GM06990 (cell line): ENCODE measurements at regions not wholly inside any gene's neighbourhood (a gene's known extent, or its start where the extent isn't known, plus 50 kb on each side); places are given as distances from the start of the nearest gene placed in this dataset.

ENCODE experiments used
- DNase-seq: peaks from one replicate; pipeline ENCODE4 v3.0.0-alpha.2; 2011; ENCODE audit not compliant: insufficient read length; ENCODE audit errors: extremely low read depth
- H3K27me3 ChIP-seq: replicated peaks from 2 replicates; pipeline ENCODE4 v1.6.0; 2011; ENCODE audit warnings: low read length; ENCODE audit not compliant: control insufficient read depth, insufficient read depth
- H3K36me3 ChIP-seq: 2 replicates; pipeline ENCODE4 v1.5.1; 2011; ENCODE audit warnings: low read length; ENCODE audit not compliant: control insufficient read depth, insufficient read depth
- H3K4me3 ChIP-seq: replicated peaks from 2 replicates; pipeline ENCODE4 v1.5.1; 2011; ENCODE audit warnings: low read depth, mild to moderate bottlenecking, control low read depth, low read length
- TF ChIP-seq, protein P1 (sequence below): IDR thresholded peaks from 2 replicates; pipeline ENCODE4 v1.5.1; 2011; ENCODE audit warnings: low read length, control low read depth, mild to moderate bottlenecking, inconsistent platforms; ENCODE audit not compliant: insufficient read depth, poor library complexity, severe bottlenecking

DNA sequence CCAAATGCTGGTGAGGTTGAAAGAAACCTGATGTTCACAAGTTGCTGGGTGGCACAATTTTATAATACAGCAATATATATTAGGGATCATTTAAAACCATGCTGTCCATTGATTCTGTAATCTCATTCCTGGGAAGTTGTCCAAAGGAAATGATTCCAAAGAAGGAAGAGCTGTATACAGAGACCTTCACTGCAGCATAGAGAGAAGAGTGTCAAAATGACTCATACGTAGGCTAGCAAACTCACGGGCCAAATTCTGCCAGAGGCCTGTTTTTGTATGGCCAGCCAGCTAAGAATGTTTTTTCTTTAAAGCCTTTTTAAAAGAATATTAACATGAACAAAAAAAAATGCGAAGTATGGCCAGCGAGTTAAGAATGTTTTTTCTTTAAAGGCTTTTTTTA lies 69.2 kb upstream of the MED13L start:
- no peak for DNase-seq
- H3K27me3 ChIP-seq = no peaks in the 10 kb centered on the region; the same call in 1 of the 2 replicates
- no peak overlapping the region for H3K4me3 ChIP-seq
- no peaks in the 10 kb centered on the region for H3K36me3 ChIP-seq
- TF ChIP-seq, protein P1, sequence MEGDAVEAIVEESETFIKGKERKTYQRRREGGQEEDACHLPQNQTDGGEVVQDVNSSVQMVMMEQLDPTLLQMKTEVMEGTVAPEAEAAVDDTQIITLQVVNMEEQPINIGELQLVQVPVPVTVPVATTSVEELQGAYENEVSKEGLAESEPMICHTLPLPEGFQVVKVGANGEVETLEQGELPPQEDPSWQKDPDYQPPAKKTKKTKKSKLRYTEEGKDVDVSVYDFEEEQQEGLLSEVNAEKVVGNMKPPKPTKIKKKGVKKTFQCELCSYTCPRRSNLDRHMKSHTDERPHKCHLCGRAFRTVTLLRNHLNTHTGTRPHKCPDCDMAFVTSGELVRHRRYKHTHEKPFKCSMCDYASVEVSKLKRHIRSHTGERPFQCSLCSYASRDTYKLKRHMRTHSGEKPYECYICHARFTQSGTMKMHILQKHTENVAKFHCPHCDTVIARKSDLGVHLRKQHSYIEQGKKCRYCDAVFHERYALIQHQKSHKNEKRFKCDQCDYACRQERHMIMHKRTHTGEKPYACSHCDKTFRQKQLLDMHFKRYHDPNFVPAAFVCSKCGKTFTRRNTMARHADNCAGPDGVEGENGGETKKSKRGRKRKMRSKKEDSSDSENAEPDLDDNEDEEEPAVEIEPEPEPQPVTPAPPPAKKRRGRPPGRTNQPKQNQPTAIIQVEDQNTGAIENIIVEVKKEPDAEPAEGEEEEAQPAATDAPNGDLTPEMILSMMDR = no peak

DNA sequence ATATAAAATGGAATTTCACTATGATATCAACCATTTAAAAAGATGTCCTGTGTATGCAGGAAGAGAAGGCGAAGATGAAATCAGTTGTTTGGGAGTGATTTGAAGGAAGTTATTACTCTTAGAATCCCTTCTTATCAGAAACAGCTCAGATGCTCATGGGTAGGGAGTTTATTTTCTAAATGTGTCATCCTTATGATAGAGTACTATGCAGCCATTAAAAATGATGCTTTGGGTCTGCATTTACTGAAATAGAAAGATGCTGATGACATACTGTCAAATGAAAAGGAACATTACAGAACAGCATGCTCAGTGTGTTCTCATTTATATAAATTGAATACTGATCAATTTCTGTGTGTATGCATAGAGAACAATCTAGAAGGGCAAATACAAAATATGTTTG lies 69.8 kb upstream of the MED13L start:
- no peak overlapping the region for H3K4me3 ChIP-seq
- H3K36me3 ChIP-seq = no peaks in the 10 kb centered on the region
- no peak for DNase-seq
- TF ChIP-seq, protein P1 = no peak
- H3K27me3 ChIP-seq = no peaks in the 10 kb centered on the region; the same call in 1 of the 2 replicates

DNA sequence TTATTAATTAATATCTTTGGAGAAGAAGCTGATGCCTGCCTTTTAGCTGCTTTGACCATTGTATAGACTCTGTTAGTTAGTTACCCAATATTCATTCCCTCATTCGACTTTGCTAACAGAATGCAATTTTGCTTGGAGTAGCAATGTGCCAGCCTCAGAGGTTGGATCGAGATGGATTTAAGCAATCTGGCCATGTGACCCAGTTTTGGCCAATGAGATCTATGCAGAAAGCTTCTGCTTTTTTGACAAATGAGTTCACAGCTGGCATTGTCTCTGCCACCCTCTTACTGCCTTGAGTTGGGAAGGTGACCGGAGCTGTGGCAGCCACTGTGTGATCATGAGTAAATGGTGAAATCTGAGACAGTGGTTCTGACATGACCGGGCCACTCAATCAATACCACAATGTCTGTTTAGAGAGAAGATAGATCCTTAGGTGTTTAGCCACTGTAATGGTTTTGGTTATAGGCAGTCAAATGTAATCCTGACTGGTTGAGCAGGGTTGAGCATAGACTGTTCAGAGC lies 74.9 kb upstream of the MED13L start:
- TF ChIP-seq, protein P1 = no peak
- DNase-seq = no peak

DNA sequence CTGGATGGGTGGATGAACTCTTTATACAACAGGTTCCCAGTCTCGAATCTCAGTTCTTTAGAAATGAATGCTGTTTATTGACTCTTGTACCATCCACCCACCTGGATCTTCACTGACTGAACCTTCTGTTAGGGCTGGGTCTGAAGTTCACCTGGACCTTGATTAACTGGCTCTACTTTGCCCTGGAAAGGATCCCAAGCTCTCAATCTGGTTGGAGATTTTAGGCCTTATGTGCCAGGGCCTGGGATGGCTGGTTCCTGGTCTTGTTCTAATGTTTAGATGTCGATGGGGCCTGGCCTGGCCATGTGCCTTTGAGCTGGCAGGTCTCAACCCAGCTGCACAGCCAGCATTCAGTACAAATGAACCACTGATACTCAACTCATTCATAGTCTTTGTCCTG lies 76.5 kb upstream of the MED13L start:
- no peaks in the 10 kb centered on the region for H3K36me3 ChIP-seq
- DNase-seq = no peak
- TF ChIP-seq, protein P1 = no peak
- H3K27me3 ChIP-seq = no peaks in the 10 kb centered on the region; the same call in none of the 2 replicates
- no peak overlapping the region for H3K4me3 ChIP-seq

More for the DNA sequence above, 74.9 kb upstream of the MED13L start:
- no peaks in the 10 kb centered on the region for H3K36me3 ChIP-seq
- H3K27me3 ChIP-seq = no peaks in the 10 kb centered on the region; the same call in none of the 2 replicates
- no peak overlapping the region for H3K4me3 ChIP-seq

DNA sequence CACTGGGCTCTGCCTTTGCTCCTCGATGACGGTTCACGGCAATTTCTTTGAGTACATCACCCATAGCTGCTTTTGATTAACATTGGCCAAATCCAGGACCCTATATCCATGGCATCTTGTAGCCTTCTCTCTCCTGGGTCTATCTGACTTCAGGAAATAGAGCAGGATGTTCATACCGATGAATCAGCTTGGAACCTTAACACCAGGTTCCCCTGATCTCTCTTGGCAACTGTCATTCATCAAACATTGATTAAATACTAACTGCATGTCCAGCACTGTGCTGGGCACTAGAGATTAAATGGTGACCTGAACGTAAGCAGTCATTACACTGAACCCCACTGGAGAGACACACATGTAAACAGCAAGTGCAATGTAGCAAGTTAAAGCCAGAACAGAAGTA lies 77.0 kb upstream of the MED13L start:
- Histone ChIP-seq H3K27me3 (no peaks in the 10 kb centered on the region; the same call in none of the 2 replicates), H3K36me3 (no peaks in the 10 kb centered on the region), H3K4me3 (no peak overlapping the region)
- DNase-seq = no peak
- TF ChIP-seq, protein P1 = no peak
